Endothelial cell of umbilical vein (primary cell): ENCODE measurements at regions not wholly inside any gene's neighbourhood (a gene's known extent, or its start where the extent isn't known, plus 50 kb on each side); places are given as distances from the start of the nearest gene placed in this dataset.

Experiments
- BruUV-seq: library from RNA; stranded (reverse); fragments of 400-500 nt; replicated peaks from 2 replicates; lab custom pipeline; 2021; lab: Mats Ljungman, UMichigan
- CTCF ChIA-PET: fragments of 300-600, 350-600 bp; sonication (Branson Sonifier 250); formaldehyde crosslinking; loops from one replicate; lab custom pipeline; 2021; ENCODE audit warnings: antibody characterized with exemption, inconsistent platforms; lab: Charles Lee
- POLR2A ChIA-PET: fragments of 300-600, 350-600 bp; sonication (Branson Sonifier 250); formaldehyde crosslinking; loops from one replicate; lab custom pipeline; 2021; ENCODE audit warnings: antibody characterized with exemption, inconsistent platforms; lab: Charles Lee
- DNase-seq: peaks from one replicate; pipeline ENCODE4 v3.0.0-alpha.2; 2011; ENCODE audit warnings: low read depth, low spot score
- FAIRE-seq: peaks from 2 replicates; lab custom pipeline; 2011; peaks lifted over from hg19 to GRCh38; lab: Jason Lieb, UNC
- H2AFZ ChIP-seq: 2 replicates; pipeline ENCODE4 v1.6.0; 2012; ENCODE audit warnings: low read depth, low read length, control low read depth, inconsistent platforms
- H3K27ac ChIP-seq: 2 replicates; pipeline ENCODE4 v1.5.1; 2011; ENCODE audit warnings: low read depth, mild to moderate bottlenecking, control low read depth, low read length, moderate library complexity; ENCODE audit not compliant: insufficient read depth
- H3K27me3 ChIP-seq, 2 experiments: 2 replicates each; pipeline versions ENCODE4 v1.6.0 to v1.6.1; 2011; ENCODE audit warnings: low read length in 2 of 2, mixed read lengths in 1 of 2; ENCODE audit not compliant: control insufficient read depth in 2 of 2, insufficient read depth in 2 of 2
- H3K36me3 ChIP-seq, 2 experiments: 2 replicates in 1 of 2; 3 replicates in 1 of 2; pipeline ENCODE4 v1.5.1; 2011; ENCODE audit warnings: low read length in 2 of 2, mild to moderate bottlenecking in 1 of 2, moderate library complexity in 1 of 2; ENCODE audit not compliant: control insufficient read depth in 2 of 2, insufficient read depth in 2 of 2; ENCODE audit errors: extremely low read depth in 1 of 2
- H3K4me1 ChIP-seq: 3 replicates; pipeline ENCODE4 v1.5.1; 2011; ENCODE audit warnings: mild to moderate bottlenecking, low read length; ENCODE audit not compliant: control insufficient read depth, insufficient read depth; ENCODE audit errors: extremely low read depth
- H3K4me2 ChIP-seq: 2 replicates; pipeline ENCODE4 v1.6.1; 2011; ENCODE audit warnings: low read length, control low read depth, mixed read lengths; ENCODE audit not compliant: insufficient read depth
- H3K4me3 ChIP-seq, 3 experiments: fragments of 200-600 bp in 1 of 3; sonication (generic), shearing (Covaris generic) in 1 of 3; replicated peaks in 1 of 3; 2 replicates each; pipeline ENCODE4 v1.5.1; 2011 to 2016; ENCODE audit warnings: control low read depth in 3 of 3, low read length in 3 of 3, mild to moderate bottlenecking in 2 of 3, inconsistent platforms in 1 of 3, low read depth in 1 of 3, moderate library complexity in 1 of 3; ENCODE audit not compliant: insufficient read depth in 1 of 3
- H3K79me2 ChIP-seq: 2 replicates; pipeline ENCODE4 v1.6.0; 2012; ENCODE audit warnings: low read length, inconsistent platforms; ENCODE audit not compliant: control insufficient read depth, insufficient read depth
- H3K9ac ChIP-seq: replicated peaks from 2 replicates; pipeline ENCODE3; 2011; ENCODE audit warnings: low read length, control low read depth; ENCODE audit not compliant: insufficient read depth; ENCODE audit errors: extremely low read depth
- H3K9me1 ChIP-seq: replicated peaks from 3 replicates; pipeline ENCODE4 v1.6.0; 2011; ENCODE audit warnings: mild to moderate bottlenecking, low read length; ENCODE audit not compliant: control insufficient read depth, insufficient read depth; ENCODE audit errors: extremely low read depth
- H3K9me3 ChIP-seq: replicated peaks from 2 replicates; pipeline ENCODE4 v1.5.1; 2012; ENCODE audit warnings: low read length, inconsistent platforms; ENCODE audit not compliant: control insufficient read depth, insufficient read depth
- H4K20me1 ChIP-seq: replicated peaks from 2 replicates; pipeline ENCODE3; 2011; ENCODE audit warnings: mild to moderate bottlenecking, low read length; ENCODE audit not compliant: control insufficient read depth, insufficient read depth; ENCODE audit errors: extremely low read depth
- CTCF ChIP-seq, 2 donors: IDR thresholded peaks; 1 replicate in 1 of 2; 2 replicates in 1 of 2; pipeline ENCODE4 v1.5.1; 2011; ENCODE audit warnings: low read length in 2 of 2, mild to moderate bottlenecking in 2 of 2, moderate library complexity in 2 of 2, control low read depth in 1 of 2, inconsistent platforms in 1 of 2, low read depth in 1 of 2; ENCODE audit not compliant: insufficient read depth in 1 of 2; ENCODE audit errors: extremely low read depth in 1 of 2
- EZH2 ChIP-seq: IDR thresholded peaks from 2 replicates; pipeline ENCODE4 v1.6.1; 2012; ENCODE audit warnings: borderline replicate concordance, low read depth, mild to moderate bottlenecking, moderate library complexity, low read length, inconsistent platforms; ENCODE audit not compliant: severe bottlenecking
- FOS ChIP-seq: IDR thresholded peaks from 2 replicates; pipeline ENCODE4 v1.6.1; 2011; ENCODE audit warnings: mild to moderate bottlenecking, low read length, moderate library complexity, borderline replicate concordance; ENCODE audit not compliant: insufficient read depth
- GATA2 ChIP-seq: IDR thresholded peaks from 2 replicates; pipeline ENCODE4 v1.7.0; 2011; ENCODE audit warnings: low read depth, mild to moderate bottlenecking, moderate library complexity, mixed read lengths, low read length; ENCODE audit not compliant: insufficient read length, insufficient read depth
- JUN ChIP-seq: IDR thresholded peaks from 2 replicates; pipeline ENCODE4 v1.6.1; 2011; ENCODE audit warnings: borderline replicate concordance, low read depth; ENCODE audit not compliant: insufficient read length, insufficient read depth
- MAX ChIP-seq: IDR thresholded peaks from 2 replicates; pipeline ENCODE4 v1.6.1; 2011; ENCODE audit not compliant: insufficient read depth, insufficient read length
- MYC ChIP-seq: IDR thresholded peaks from one replicate; pipeline ENCODE4 v1.6.1; 2011; ENCODE audit warnings: mild to moderate bottlenecking, low read depth, low read length
- POLR2A ChIP-seq: IDR thresholded peaks from 2 replicates; pipeline ENCODE4 v1.6.1; 2012; ENCODE audit warnings: low read depth, mild to moderate bottlenecking, control low read depth, low read length
- POLR2AphosphoS5 ChIP-seq: IDR thresholded peaks from 2 replicates; pipeline ENCODE4 v1.6.1; 2012; ENCODE audit warnings: low read depth, mild to moderate bottlenecking, control low read depth, low read length, moderate library complexity; ENCODE audit not compliant: insufficient read depth
- dilution Hi-C: fragments of 300-500 bp; cut with MboI; formaldehyde crosslinking; loops from one replicate; pipeline ENCODE4 v1.15.0; 2019; ENCODE audit warnings: low sequenced_read_pairs; ENCODE audit not compliant: extremely low pct_ligation_motif_present
- intact Hi-C: fragments of 100-400 bp; cut with micrococcal nuclease; formaldehyde crosslinking; loops from one replicate; pipeline ENCODE4 v1.10.0; 2022

DNA sequence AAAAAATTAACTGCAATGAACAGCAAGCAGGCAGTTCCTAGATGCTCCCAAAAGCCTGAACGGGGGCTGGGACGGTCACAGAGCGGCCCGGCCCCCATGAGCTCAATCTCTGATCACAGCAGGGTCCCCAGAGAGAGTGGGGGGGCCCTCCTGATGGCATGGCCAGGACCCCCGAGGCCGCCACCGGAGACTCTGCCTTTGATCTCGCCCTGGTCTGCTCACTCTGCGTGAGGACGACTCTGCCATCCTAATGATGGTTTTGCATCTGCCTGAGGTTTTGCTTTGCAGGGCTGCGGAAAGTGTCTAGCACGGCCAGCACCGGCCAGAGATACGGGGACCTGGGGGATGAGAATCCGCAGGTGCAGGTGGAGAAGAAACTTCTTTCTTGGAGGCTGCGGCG lies 103.8 kb downstream of the SHOX start:
- intact Hi-C loops (no loop called here), dilution Hi-C loops (no loop called here)
- TF ChIP-seq MAX (no peak), GATA2 (no peak), MYC (no peak), JUN (no peak), POLR2A (no peak), CTCF (IDR thresholded peaks at IDR 0.05; ENCODE audit: extremely low read depth in 1 of 2, insufficient read depth in 1 of 2, low read depth in 1 of 2, low read length in 2 of 2) (no peak), FOS (no peak), EZH2 (no peak), POLR2AphosphoS5 (no peak)
- H3K4me2 ChIP-seq, result no peak overlapping the region
- no peaks in the 10 kb centered on the region for H3K36me3 ChIP-seq
- FAIRE-seq, result no peak
- no peaks in the 10 kb centered on the region for H3K79me2 ChIP-seq
- H3K9ac ChIP-seq, result no peak overlapping the region
- H3K9me3 ChIP-seq, result peaks cover 2% of the 10 kb centered on the region
- H3K4me3 ChIP-seq, result no peak overlapping the region
- ChIA-PET CTCF (no interaction called here), POLR2A (no interaction called here)
- no peaks in the 10 kb centered on the region for H4K20me1 ChIP-seq
- H3K27ac ChIP-seq, result no peak overlapping the region
- DNase-seq, result no peak
- H3K4me1 ChIP-seq, result no peaks in the 10 kb centered on the region
- H2AFZ ChIP-seq, result no peak overlapping the region
- no peaks in the 10 kb centered on the region for H3K9me1 ChIP-seq
- no TSS peak for BruUV-seq
- no peaks in the 10 kb centered on the region for H3K27me3 ChIP-seq
